GM12873 (cell line): ENCODE measurements at regions not wholly inside any gene's neighbourhood (a gene's known extent, or its start where the extent isn't known, plus 50 kb on each side); places are given as distances from the start of the nearest gene placed in this dataset.

Source experiments
- TF ChIP-seq, protein P1 (sequence below): IDR thresholded peaks from 2 replicates; pipeline ENCODE4 v1.5.1; 2012; ENCODE audit warnings: low read depth, mild to moderate bottlenecking, moderate library complexity, low read length, control low read depth; ENCODE audit not compliant: insufficient read depth; ENCODE audit errors: missing control alignments

DNA sequence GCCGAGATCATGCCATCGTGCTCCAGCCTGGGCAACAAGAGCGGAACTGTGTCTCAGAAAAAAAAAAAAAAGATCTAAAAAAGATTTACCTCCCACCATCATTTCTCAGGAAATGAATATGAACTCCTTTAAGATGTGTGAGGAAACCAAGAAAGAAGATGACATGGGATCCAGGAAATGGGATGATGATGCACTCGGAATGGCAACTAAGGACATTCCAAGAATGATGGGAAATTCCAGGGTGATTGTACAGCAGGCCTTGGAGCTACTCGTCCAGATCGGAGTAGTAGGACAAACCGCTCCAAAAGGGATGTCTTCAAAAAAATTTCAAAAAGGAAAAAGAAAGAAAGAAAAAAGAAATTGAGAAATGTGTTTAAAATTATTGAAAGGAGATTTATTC lies 84.9 kb upstream of the PMAIP1 start:
- TF ChIP-seq, protein P1, sequence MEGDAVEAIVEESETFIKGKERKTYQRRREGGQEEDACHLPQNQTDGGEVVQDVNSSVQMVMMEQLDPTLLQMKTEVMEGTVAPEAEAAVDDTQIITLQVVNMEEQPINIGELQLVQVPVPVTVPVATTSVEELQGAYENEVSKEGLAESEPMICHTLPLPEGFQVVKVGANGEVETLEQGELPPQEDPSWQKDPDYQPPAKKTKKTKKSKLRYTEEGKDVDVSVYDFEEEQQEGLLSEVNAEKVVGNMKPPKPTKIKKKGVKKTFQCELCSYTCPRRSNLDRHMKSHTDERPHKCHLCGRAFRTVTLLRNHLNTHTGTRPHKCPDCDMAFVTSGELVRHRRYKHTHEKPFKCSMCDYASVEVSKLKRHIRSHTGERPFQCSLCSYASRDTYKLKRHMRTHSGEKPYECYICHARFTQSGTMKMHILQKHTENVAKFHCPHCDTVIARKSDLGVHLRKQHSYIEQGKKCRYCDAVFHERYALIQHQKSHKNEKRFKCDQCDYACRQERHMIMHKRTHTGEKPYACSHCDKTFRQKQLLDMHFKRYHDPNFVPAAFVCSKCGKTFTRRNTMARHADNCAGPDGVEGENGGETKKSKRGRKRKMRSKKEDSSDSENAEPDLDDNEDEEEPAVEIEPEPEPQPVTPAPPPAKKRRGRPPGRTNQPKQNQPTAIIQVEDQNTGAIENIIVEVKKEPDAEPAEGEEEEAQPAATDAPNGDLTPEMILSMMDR = no peak

DNA sequence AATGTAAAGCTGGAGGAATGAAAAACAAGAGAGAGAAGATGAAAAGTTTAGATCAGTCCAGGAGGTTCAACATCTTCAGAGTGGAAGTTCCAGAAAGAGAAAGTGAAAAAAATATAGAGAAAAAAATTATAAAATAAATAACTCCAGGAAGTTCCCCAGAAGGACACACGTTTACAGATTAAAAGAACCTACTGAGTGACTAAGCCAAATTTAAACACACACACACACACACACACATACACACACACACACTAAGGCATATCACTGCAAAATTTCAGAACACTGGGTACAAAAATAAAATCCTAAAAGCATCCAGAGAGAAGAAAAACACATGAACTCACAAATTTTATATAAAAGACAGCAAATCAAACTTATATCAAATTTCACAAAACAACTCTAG lies 85.9 kb upstream of the PMAIP1 start:
- TF ChIP-seq, protein P1 = no peak

DNA sequence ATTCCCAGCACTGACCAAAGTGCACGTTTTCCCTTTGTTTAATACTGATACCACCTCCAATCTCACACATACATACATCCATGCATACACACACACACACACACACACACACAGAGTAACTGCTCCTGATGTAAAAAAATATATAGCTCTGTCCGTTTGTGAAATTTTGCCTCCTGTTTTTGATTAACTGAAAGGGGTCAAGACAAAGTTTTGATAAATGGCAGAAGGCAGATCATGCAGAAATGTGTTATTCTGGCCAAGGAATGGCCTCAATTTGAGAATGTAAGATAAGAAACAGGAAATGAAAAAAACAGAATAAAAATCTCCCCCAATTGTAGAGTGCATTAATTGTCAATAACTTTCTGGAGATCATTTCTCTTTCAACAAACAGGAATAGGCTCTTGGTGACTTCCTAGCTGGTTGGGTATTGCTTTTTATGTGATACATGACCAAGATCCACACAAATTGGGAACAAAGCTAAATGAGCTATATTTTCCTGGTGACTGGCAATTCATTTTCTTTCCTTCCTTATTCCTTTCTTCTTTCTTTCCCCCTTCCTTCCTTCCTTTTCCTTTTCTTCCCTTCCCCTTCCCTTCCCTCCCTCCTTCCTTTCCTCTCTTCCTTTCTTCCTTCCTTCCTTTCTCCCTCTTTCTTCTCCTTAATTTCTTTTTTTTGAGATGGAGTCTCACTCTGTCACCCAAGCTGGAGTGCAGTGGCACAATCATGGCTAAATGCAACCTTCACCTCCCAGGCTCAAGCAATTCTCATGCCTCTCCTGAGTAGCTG lies 88.9 kb upstream of the PMAIP1 start:
- TF ChIP-seq, protein P1 = no peak

DNA sequence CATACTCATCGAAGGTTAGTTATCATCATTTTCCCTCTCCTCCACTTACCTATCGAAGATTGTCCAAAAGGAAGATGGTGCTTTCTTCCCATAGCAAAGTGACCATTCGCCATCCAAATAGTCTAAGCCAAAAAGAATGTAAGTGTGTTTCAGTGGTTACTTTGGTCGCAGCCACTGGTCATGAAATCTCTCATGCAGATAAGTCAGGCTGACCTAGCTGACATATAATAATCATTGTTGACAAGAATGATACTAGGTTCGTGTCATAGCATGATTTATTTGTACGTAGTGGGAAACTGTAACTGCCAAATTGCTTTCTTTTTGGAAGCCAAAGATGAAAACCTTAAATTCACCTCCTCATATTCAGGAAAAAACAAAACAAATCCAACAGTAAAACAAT lies 89.6 kb upstream of the PMAIP1 start:
- TF ChIP-seq, protein P1 = no peak

DNA sequence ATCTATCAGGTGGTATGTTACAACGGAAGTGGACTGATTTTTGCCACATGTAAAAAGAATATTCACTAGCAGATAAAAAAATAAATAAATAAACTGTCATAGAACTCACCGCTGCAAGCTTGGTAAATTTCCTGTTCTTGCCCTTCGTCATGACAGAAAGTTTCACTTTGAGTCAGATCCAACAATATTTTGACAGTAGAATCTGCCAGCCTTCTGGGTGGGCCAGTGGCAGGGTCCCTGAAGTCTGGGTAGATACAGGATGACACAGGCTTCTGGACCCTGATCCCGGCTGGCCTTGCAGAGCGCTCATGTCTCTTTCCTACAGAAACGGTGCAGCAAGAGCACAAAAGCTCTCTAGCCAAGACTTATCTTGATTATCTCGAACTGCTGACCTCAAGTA lies 97.8 kb upstream of the PMAIP1 start:
- TF ChIP-seq, protein P1 = no peak

DNA sequence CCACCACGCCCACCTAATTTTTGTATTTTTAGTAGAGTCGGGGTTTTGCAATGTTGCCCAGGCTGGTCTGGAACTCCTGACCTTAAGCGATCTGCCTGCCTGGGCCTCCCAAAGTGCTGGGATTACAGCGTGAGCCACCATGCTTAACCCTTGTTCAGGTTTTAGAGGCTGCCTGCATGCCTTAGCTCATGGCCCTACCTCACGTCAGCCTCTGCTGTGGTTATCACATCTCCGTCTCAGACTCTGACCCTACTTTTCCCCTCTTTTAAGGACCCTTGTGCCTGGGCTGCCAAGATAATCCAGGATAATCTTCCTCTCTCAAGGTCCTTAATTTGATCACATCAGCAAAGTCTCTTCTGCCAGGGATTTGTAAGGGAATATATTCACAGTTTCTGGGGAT lies 98.2 kb upstream of the PMAIP1 start:
- TF ChIP-seq, protein P1 = no peak

DNA sequence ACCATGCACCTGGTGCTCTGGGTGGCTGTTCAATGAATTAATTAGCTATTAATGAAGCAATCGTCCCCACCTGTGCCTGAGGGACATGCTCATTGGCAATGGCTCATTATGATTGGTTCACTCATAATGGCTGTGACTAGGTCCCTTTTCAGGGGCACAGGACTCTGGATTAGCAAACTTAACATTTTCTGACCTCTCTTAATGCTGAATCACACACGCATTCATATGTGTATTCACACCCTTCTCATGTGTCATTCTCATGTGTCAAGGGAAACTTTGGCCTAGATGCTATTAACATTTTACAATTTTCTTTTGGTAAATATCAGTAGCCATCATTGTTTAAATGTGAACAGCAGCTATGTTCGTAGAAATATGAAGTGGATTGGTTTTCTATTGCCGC lies 98.9 kb upstream of the PMAIP1 start:
- TF ChIP-seq, protein P1 = no peak
